NCI-H2196 treated with DMSO at 0.1 percent for 48 hours (cell line): ENCODE measurements at regions not wholly inside any gene's neighbourhood (a gene's known extent, or its start where the extent isn't known, plus 50 kb on each side); places are given as distances from the start of the nearest gene placed in this dataset.
A peak's percentile ranks its signal among the peaks of the same experiment; 100 is the strongest.

Experiments
- DNase-seq: peaks from one replicate; lab custom pipeline; 2025; ENCODE audit not compliant: unreplicated experiment; lab: John Stamatoyannopoulos, UW

GRCh38 chr1:187229496-187229895, 400.7 kb downstream of the PLA2G4A start:
- DNase-seq: no peak

DNA sequence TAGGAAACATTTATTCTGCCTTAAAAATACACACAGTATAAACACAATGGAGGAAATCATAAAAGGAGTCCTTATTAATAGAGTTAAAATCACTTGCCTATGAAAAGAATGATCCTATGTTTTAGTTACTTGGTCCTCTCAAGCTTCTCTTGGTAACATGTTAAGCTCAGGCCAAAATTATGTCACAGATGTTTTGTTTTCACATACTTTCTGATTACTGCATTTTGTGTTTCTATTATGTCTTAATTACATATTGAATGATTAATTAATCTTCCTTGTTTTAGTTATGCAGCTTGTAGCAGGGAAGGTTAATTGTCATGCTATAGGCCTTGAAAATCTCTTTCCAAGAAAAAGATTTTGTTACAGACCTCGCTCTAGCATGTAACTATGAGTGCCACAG, 406.0 kb downstream of the PLA2G4A start:
- DNase-seq: no peak

GRCh38 chr1:187236199-187236598, 407.4 kb downstream of the PLA2G4A start:
- no peak for DNase-seq

DNA sequence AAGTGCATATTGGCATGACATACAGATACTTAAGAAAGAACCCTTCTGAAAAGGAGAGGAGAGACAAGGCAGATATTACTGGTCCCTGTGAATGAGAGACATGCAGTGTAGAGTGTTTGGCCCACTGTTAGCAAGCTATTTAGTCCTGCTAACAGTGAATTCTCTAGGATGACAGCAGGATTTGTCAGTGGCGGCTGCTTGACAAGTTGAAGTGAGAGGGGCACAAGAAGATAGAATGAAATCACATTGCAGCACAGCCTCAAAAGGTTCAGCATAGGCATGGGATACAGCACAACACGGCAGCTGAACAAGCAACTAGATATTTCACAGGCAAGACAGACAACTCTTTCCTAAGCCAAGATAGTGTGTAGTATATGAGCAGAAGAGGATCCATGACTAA, 407.9 kb downstream of the PLA2G4A start:
- DNase-seq: no peak

GRCh38 chr1:187237542-187237941, 408.8 kb downstream of the PLA2G4A start:
- no peak for DNase-seq

DNA sequence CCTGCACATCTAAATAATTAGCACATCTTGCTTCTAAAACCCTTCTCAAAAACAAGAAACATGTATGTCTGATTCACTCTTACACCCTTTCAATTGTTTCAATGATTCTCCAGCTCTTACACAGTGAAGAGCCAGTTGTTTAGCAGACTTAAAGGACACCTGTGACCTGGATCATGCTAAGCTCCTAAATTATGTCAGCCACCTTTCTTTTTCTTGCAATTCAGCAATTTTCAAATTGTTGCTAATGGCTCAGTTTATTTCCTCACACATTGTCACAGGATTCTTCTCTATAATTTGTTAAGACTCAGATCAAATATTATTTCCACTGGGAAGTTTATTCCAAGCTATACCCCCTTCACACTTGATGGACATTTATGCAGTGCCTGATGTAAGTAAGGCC, 413.2 kb downstream of the PLA2G4A start:
- DNase-seq: no peak

DNA sequence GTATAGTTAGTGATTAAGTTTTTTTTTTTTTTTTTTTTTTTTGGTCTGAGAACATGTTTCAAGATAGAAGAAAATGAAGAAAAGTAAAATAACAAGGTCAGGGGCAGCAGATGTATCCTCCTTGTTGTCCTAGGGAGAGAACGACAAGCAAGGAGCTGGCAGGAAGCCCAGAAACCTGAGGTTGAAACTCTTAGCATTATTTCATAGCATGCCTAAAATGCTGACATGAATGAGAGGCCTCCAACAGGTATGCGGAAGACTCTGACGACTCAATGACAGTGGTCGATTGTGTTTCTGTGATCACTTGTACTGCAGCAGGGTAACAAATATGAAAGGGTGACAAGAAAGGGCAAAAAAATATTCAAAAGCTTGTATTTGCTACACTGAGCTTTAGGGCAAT, 415.9 kb downstream of the PLA2G4A start:
- DNase-seq: no peak

- DNase-seq: no peak
Observed at GRCh38 chr1:187245201-187245600, 416.5 kb downstream of the PLA2G4A start.

DNA sequence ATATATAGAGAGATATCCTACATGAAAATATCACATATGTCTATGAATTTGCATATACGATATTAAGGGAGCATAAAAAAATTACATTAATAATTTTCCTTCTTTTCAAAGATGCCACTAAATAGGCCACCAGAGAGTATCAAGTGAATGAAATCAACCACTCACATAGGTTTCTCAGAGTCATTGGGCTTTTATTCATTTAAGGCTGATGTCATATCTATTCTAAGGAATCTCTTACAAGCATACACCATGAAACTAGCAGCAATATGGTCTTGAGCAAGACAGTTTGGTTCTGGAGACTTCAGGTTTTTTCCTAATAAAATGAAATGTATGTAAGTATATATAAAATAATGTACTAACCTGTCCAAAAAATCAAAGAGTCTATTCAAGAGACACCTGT, 420.4 kb downstream of the PLA2G4A start:
- DNase-seq: no peak

- DNase-seq: no peak
Observed at GRCh38 chr1:187252923-187253322, 424.2 kb downstream of the PLA2G4A start.

- no peak for DNase-seq
Observed at GRCh38 chr1:187257476-187257875, 428.7 kb downstream of the PLA2G4A start.

DNA sequence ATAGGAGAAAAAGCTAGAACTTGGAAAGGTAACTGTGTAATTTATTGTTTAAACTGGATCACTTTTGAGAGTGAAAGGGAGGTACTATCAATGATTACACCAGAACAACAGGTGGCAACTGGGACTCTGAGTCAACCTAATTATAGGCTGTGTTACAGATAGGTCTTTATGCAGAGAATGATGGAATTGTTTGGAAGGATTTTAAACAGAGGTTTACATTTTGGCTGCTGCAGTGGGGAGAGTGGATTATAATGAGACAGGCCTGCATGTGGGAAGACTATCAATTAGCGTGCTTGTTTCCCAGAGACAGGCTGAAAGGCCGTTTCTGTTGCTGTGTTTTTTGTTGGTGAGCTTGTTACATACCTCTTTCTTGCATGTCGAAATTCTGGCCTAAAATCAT, 432.9 kb downstream of the PLA2G4A start:
- no peak for DNase-seq

DNA sequence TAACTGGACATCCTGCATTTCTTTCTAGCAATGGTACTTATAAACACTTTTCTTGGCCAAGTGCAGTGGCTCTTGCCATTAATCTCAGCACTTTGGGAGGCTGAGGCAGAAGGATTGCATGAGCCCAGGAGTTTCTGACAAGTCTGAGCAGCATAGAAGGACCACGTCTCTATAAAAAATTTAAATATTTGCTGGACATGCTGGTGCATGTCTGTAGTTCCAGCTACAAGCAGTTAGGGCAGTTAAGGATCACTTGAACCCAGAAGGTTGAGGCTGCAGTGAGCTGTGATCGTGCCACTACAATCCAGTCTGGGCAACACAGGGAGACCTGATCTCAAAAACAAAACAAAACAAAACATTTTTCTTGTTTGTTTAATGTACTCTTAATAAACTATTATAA, 434.0 kb downstream of the PLA2G4A start:
- no peak for DNase-seq

DNA sequence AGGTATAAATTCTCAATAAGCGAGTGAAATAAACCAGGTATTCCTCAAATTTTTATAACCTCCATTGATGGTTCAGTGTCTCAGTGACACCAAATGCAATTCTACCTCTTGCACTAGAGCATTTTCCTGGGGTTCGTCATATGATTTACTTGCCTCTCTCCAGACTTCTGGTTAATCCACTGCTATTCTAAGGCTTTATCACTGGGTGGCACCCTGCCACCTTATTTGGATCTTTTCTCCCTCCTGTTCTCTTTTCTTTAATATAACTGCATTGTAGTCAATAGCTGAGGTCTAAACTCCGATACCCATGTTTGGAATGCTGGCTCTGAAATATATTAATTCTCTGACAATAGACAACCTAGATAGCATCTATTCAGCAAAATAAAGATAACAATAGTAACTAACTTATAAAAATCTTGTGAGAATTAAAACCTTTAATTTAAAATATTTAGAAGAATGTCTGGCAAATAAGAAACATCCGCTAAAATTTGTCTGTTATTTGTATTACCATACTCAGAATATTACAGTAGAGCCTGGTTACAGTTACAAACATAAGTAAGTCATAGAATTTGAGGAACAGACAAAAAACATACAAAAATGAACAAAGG, 436.4 kb downstream of the PLA2G4A start:
- peak; percentile 10 for DNase-seq

- no peak for DNase-seq
Observed at GRCh38 chr1:187266051-187266450, 437.3 kb downstream of the PLA2G4A start.

- no peak for DNase-seq
Observed at GRCh38 chr1:187267827-187268226, 439.1 kb downstream of the PLA2G4A start.

GRCh38 chr1:187270256-187270655, 441.5 kb downstream of the PLA2G4A start:
- no peak for DNase-seq

DNA sequence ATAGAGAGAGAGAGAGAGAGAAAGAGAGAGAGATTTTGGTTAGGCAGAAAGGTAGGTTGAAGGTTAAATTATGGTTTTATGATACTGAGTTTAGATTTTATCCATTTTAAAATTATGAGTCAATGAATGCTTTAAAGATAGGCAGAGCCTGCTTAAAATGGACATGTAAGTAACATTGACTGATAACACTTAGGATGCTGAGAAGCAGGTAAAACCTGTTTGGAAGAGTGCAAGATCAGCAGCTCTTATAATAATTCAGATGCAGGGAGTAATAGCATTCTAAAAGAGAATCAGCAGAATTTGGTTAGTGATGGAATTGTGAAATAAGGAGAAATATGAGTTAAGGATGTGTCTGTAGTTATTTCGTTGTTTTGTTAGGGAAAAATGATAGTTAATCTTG, 446.6 kb downstream of the PLA2G4A start:
- DNase-seq: no peak

GRCh38 chr1:187275985-187276575, 447.3 kb downstream of the PLA2G4A start:
- DNase-seq: no peak

DNA sequence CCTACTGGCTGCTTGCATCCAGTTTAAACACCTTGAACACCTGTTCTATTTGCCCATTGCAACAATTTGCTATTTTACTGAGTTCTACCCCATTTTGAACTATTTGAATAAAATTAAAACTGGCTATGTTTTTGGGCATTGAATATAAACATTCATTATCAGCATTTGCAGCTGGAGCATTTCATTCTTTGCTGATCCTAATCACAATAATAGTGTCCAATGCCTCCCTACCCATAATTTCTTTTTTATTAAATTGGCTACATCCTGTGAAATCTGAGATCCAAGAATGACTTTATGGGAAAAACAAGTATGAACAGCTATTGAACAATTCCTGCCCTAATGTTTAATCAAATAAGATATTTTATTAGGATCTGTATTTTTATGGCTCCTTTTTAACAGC, 447.9 kb downstream of the PLA2G4A start:
- DNase-seq: no peak

GRCh38 chr1:187280031-187280430, 451.3 kb downstream of the PLA2G4A start:
- DNase-seq: no peak

- no peak for DNase-seq
Observed at GRCh38 chr1:187281085-187281484, 452.3 kb downstream of the PLA2G4A start.

- no peak for DNase-seq
Observed at GRCh38 chr1:187283984-187284383, 455.2 kb downstream of the PLA2G4A start.
